GM12874 (cell line): ENCODE measurements at regions not wholly inside any gene's neighbourhood (a gene's known extent, or its start where the extent isn't known, plus 50 kb on each side); places are given as distances from the start of the nearest gene placed in this dataset.

Experiments
- TF ChIP-seq, protein P1 (sequence below): IDR thresholded peaks from 2 replicates; pipeline ENCODE4 v1.5.1; 2011; ENCODE audit warnings: low read depth, mild to moderate bottlenecking, control low read depth, low read length, moderate library complexity; ENCODE audit not compliant: insufficient read depth

DNA sequence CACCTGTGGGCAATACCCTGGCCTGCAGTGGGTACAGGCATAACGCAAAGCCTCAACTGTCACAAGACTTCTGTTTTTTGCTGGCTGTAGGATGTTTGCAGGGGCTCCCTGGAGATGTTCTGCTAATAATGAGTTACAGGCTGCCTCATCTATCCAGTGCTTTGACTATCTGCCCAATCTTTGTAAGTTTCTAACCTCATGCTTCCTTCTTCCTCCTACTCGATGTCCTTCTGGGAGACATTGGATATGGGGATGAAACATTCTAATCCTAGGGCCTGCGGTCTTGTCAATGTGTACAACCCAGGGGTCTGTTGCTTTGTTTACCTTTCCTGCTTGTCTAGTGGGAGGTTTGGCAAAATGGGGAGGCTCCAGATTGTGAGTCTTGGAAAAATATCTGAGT, 136.8 kb upstream of the TCF21 start:
- TF ChIP-seq, protein P1, sequence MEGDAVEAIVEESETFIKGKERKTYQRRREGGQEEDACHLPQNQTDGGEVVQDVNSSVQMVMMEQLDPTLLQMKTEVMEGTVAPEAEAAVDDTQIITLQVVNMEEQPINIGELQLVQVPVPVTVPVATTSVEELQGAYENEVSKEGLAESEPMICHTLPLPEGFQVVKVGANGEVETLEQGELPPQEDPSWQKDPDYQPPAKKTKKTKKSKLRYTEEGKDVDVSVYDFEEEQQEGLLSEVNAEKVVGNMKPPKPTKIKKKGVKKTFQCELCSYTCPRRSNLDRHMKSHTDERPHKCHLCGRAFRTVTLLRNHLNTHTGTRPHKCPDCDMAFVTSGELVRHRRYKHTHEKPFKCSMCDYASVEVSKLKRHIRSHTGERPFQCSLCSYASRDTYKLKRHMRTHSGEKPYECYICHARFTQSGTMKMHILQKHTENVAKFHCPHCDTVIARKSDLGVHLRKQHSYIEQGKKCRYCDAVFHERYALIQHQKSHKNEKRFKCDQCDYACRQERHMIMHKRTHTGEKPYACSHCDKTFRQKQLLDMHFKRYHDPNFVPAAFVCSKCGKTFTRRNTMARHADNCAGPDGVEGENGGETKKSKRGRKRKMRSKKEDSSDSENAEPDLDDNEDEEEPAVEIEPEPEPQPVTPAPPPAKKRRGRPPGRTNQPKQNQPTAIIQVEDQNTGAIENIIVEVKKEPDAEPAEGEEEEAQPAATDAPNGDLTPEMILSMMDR: no peak

DNA sequence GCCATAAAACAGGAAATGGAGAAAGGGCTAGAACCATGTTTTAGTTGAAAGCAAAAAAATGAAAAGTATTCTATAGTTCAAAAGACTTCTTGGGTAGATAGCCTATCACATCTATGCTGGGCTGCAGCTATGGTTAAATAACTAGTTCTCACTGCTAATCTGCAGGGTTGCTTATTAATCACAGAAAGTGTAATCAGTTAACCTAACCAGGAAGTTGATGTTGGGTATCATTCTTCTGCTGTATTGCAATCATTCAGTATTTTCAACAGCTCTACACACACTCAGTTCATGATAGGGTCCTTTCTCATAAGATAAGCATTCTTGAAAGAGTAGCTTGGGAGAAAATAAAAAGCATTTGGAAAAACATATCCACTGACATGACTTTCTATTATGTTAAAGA, 135.2 kb upstream of the TCF21 start:
- TF ChIP-seq, protein P1: no peak

DNA sequence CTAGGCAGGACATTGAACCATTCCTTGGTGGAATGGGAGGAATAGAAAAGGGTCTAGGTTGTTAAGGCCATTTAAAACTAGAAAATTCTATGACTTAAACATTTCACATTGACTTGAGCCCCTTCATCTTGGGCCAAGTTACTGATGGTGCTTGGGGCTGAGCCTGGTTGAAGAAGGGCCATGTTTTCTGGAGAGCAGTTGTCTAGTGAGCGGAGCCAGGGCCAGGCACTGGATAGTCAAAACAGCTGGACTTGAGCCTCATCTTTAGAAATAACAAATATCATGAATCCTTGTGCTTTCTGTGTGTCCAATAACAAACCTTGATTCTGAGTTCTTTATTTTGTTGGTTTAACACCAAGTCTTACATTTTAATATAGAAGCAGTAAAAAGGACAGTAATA, 134.6 kb upstream of the TCF21 start:
- TF ChIP-seq, protein P1: no peak

DNA sequence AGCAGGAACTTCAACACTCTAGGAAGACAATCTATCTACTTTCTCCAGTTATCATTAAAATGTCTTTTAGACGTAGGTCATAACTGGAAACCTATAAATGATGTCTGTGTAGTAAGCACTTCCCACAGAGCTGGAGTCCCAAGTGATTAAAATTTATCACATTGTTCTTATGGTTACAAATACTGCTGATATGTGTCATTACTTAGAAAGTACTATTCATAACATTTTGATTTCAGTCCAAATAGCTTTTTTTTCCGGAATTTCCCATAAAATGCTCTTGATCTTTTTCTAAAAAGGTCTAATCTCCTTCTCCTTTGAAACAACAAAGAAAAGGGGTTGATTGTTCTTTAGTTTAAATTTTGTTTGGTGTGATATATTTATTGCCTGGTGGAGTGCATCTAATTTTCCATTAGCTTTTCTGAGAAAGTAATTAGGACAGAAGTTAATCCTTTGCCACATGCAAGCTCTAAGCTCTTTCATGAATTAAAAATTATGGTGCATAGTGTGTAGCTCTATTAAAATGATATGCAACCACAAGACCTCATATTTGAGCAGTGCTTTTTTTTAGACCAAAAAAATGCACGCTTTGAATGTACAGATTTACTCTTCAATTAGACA, 132.7 kb upstream of the TCF21 start:
- TF ChIP-seq, protein P1: no peak

DNA sequence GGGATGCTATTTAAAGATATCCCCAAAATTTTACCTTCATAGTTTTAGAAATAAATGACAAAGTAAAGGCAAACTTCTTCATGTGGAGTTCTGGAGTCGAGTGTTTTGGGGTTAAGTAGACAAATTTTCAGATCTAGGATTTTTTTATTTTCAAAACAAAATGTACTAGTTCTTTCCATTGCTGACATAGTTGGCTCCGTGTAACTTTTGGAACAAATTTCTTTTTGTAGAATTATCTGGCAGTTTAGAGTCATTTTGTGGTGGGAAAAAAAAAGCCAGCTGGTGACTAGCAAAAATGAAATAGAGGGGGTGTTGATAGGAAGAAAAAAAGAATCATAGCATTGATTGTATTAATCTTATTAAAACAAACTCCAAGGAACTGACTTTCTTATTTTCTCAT, 131.6 kb upstream of the TCF21 start:
- TF ChIP-seq, protein P1: no peak

DNA sequence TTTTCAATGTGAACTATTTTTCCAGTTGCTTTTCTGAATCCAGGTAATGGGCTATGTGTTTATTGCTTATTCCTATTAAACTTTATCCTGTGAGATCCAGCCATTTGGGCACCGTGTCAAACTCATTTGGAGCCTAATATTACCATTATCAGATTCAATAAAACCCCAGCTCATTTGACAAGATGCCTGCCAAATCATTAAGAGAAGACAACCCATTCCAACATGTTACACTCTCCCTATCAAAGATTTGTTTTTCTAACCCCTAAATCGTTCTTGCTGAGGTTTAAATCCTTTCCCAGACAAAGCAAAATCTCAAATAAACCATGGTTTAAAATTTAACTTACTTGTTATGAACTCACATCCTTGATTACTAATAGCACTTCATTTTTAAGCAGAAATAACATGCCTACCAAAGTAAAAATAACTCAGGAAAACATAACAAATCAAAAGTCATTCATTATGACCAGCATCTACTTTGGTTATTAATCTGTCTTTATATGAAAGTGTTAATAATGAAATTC, 130.0 kb upstream of the TCF21 start:
- TF ChIP-seq, protein P1: no peak

DNA sequence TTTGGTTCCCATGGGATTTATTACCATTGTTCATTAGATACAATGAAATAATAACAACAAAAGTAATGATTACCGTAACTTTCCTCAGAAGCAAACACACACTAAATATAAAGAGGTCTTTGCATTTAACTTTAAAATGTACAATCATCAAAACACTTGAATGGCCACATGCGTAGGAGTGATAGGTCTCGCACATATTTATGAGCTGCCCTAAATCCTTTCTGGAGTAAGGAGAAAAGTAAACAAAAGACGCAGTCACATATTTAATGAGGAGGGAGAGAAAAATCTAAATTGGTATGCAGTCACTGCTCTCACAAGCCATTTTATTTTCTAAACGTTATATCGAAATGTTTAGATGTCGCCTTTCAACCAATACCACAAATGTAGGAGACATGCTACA, 129.4 kb upstream of the TCF21 start:
- TF ChIP-seq, protein P1: no peak
